ENCODE measurements at regions not wholly inside any gene's neighbourhood (a gene's known extent, or its start where the extent isn't known, plus 50 kb on each side); places are given as distances from the start of the nearest gene placed in this dataset.

- no peak for TF ChIP-seq HES2 (IDR thresholded peaks at IDR 0.05)
- TF ChIP-seq GATA3 (IDR thresholded peaks at IDR 0.05; ENCODE audit: borderline replicate concordance), result no peak
- no peak for TF ChIP-seq E2F6 (IDR thresholded peaks at IDR 0.05; ENCODE audit: borderline replicate concordance, low read depth)
These were observed 254.5 kb upstream of the MPDZ start (continued) for GRCh38 chr9:13534006-13534405.

- Histone ChIP-seq H3K27ac (no peak overlapping the region), H3K4me3 (no peak overlapping the region), H3K9me3 (no peaks in the 10 kb centered on the region), H3K4me1 (no peaks in the 10 kb centered on the region), H3K4me2 (no peak overlapping the region)
- TF ChIP-seq CBX2 (IDR thresholded peaks at IDR 0.05; ENCODE audit: borderline replicate concordance, low read depth) (no peak), PBX3 (IDR thresholded peaks at IDR 0.05) (no peak), FOSL2 (IDR thresholded peaks at IDR 0.05) (no peak), FOSL2 (CRISPR knock-in tag; IDR thresholded peaks at IDR 0.05) (no peak), SMC3 (IDR thresholded peaks at IDR 0.05) (no peak), ZC3H11A (IDR thresholded peaks at IDR 0.05) (no peak), RFX5 (IDR thresholded peaks at IDR 0.05) (no peak), HES2 (IDR thresholded peaks at IDR 0.05) (no peak), RCOR1 (IDR thresholded peaks at IDR 0.05; ENCODE audit: low read depth, low read length) (no peak), ATOH8 (CRISPR knock-in tag; IDR thresholded peaks at IDR 0.05; ENCODE audit: low read depth) (no peak), ELK1 (IDR thresholded peaks at IDR 0.05; ENCODE audit: low read depth, low read length) (no peak), BCL3 (IDR thresholded peaks at IDR 0.05) (no peak), EHF (CRISPR knock-in tag; IDR thresholded peaks at IDR 0.05) (no peak), MAFK (IDR thresholded peaks at IDR 0.05; ENCODE audit: partially characterized antibody) (no peak), KDM5A (IDR thresholded peaks at IDR 0.05) (no peak), PHF8 (IDR thresholded peaks at IDR 0.05; ENCODE audit: borderline replicate concordance, low read depth) (no peak), KDM1A (IDR thresholded peaks at IDR 0.05; ENCODE audit: low read depth) (no peak), HEYL (CRISPR knock-in tag; IDR thresholded peaks at IDR 0.05) (no peak), TFCP2L1 (CRISPR knock-in tag; IDR thresholded peaks at IDR 0.05) (no peak), FOSB (CRISPR knock-in tag; IDR thresholded peaks at IDR 0.05) (no peak), NPAS2 (CRISPR knock-in tag; IDR thresholded peaks at IDR 0.05; ENCODE audit: borderline replicate concordance) (no peak)
- WGBS (ENCODE audit: missing lambda C conversion rate), result 2% methylated on average over 2 of the region's 2 CpGs
- DNase-seq (ENCODE audit: low read depth in 1 of 2, low spot score in 1 of 2) (no peak), ATAC-seq (no peak), FAIRE-seq (no peak)
- ChIA-PET POLR2A (no interaction called here), CTCF (interaction anchor here (1.5 kb wide), 1 partner anchor 16 kb away, joined by 3 read pairs; no protein-coding TSS in a partner anchor)
These were observed 252.9 kb upstream of the MPDZ start for GRCh38 chr9:13532407-13532806.

All from A549 (cell line).